DMS 273 (cell line): ENCODE measurements at regions not wholly inside any gene's neighbourhood (a gene's known extent, or its start where the extent isn't known, plus 50 kb on each side); places are given as distances from the start of the nearest gene placed in this dataset.
A peak's percentile ranks its signal among the peaks of the same experiment; 100 is the strongest.
"Not testable (repeated sequence)": the region's sequence is repeated elsewhere in the genome, so short reads cannot be mapped to it uniquely, and the experiment has no call there.

Experiments
- DNase-seq: peaks from one replicate; lab custom pipeline; 2025; ENCODE audit not compliant: unreplicated experiment; lab: John Stamatoyannopoulos, UW

DNA sequence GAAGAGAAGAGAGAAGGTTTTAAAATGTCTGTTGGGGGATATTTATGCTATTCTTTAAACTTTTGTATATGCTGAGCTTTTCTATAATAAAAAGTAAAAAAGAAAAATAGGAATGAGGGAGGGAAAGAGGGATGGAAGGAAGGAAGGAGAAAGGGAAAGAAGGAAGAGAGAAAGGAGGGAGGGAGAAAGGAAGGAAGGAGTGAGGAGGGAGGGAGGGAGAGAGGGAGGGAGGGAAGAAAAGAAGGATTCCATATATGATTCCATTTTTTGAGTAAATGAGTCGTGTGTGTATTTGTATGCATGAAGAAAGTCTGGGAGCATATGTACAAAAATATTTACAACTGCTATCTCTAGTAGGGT is 120.9 kb upstream of the ZBTB40 start:
- no peak for DNase-seq

DNA sequence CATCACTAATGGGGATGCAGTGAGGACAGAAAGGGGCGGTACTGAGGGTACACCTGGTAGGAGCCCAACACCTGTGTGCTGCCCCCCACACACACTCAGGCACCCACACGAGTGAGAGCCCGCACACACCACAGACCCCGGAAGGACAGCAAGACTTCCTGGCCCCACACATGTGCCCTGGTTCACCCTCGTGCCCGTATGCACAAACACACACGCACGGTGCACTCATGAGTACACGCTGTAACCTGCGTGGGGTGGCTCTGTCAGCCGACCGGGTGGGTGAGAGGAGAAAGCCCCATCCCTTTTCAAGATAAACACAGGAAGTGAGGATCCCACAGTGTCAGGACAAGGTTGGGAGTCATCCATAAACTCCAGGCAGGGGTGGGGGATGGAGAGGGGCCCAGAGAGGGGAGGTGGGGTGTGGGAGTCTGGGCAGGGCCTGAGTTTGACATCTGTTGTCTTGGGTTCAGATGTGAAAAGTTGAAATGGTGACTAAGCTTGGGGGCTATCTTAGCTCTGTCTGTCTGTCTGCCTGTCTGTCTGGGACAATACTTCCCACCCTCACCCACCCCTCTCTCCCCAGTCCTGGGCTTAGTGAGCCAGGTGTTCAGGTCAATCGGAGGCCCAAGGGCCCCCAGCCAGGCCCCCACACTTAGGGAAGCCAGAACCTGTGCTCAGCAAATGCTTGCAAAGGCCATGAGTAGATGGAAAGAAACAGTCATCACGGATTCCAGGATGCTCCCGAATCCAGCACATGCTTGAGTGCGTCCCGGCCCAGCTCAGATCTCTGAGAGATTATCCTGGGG is 119.8 kb upstream of the ZBTB40 start:
- DNase-seq: no peak

DNA sequence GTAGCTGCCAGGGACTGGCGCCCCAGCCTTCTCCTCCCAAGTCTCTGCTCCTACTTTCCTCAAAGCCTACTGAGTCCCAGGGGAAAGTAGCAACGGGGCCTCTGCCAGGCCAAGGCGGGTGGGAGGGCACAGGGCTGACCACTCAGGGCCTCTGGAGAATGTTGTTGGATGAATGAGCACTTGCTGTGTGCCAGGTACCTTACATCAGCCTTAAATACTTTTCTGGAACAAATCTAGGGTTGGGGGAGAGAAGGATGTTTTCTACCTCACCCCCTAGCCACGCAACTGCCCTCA is 119.3 kb upstream of the ZBTB40 start:
- DNase-seq: no peak

DNA sequence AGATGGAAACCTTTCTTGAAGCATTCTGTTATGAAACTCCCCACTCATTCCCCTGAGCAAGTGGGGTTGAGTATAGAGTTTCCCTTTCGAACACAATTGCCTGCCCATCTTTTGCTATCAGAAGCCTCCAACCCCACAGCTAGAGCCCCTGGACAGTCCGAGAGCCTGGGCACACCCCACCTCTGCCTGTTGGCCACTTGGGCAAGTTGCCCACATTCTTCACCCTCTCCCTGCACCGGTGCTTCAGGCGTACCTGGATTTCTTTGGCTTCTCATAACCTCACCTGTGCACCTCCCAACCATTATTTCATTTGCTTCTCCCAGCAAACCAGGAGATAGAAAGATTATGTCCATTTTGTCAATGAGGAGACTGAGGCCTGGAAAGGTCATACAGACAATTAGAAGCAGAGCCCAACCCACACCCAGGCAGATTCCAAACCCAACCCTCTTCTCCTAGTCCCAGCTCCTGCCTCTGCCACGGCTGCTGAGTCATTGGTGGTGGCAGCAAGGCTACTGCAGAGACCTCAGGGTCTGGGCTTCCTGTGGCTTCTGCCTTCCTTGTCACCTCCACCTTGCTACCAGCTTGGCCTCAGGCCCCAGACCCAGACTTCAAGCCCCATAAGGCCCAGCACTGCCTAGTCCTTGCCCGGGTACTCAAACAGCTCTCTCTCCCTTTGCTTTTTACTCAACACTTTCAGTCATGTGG is 118.7 kb upstream of the ZBTB40 start:
- no peak for DNase-seq

DNA sequence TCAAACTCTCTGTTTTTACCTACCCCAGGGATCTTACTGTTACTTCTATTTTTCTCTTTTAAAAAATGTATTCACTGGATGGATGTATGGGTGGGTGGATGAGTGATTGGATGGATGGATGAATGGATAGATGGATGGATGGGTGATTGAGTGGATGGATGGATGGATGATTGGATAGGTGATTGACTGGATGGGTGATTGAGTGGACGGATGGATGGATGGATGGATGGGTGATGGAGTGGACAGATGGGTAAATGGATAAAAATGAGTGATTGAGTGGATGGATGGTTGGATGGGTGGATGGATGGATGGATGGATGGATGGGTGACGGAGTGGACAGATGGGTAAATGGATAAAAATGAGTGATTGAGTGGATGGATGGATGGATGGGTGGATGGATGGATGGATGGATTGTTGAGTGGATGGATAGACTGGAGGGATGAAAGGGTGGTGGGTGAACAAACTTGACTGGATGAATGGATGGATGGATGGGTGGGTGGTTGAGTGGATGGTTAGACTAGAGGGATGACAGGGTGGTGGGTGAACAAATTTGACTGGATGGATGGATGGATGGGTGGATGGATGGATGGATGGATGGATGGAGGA is 118.0 kb upstream of the ZBTB40 start:
- DNase-seq: no peak

DNA sequence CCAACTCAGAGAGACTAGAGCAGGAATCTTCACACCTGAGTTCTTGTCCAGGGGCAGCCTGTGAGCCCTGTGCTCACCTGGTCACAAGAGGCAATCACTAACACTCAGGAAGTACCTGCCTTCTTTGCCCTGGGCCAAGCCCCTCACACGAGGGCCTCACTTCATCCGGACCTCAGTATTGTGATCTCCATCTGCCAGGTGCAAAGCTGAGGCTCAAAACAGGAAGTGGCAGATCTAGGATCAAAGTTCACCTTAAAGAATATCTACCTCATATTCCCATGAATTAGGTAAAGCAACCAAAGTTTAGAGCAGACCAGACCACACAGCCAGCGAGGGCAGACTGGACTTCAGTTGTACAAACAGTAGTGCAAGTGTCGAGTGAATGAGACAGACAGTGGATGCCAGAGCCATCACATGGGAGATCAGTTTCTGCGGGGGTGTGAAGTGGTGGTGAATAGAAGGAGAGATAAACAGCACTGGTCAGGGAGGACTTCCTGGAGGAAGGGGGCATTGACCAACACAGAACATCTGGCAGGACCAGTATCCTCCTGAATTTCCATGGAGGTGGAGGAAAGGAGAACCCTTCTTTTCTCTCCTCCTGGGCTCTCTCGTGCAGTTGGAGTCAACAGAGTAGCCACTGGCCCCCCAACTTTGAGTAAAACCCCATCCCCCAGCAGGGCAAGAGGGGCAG is 116.6 kb upstream of the ZBTB40 start:
- DNase-seq: no peak

DNA sequence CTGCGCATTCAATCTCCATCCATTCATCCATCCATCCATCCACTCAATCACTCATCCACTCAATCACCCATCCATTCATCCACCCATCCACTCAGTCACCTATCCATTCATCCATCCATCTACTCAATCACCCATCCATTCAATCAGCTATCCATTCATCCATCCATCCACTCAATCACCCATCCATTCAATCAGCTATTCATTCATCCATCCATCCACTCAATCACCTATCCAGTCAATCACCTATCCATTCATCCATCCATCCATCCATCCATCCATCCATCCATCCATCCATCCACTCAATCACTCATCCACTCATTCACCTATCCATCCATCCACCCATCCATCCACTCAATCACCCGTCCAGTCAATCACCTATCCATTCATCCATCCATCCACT is 115.4 kb upstream of the ZBTB40 start:
- DNase-seq: not testable (repeated sequence)

DNA sequence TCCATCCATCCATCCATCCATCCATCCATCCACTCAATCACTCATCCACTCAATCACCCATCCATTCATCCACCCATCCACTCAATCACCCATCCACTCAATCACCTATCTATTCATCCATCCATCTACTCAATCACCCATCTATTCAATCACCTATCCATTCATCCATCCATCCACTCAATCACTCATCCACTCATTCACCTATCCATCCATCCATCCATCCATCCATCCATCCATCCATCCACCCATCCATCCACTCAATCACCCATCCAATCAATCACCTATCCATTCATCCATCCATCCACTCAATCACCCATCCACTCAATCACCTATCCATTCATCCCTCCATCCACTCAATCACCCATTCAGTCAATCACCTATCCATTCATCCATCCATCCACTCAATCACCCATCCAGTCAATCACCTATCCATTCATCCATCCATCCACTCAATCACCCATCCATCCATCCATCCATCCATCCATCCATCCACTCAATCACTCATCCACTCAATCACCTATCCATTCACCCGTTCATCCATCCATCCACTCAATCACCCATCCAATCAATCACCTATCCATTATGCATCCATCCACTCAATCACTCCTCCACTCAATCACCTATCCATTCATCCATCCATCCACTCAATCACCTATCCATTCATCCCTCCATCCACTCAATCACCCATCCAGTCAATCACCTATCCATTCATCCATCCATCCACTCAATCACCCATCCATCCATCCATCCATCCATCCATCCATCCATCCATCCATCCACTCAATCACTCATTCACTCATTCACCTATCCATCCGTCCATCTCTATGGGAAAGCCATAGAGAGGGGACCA is 114.7 kb upstream of the ZBTB40 start:
- not testable (repeated sequence) for DNase-seq

DNA sequence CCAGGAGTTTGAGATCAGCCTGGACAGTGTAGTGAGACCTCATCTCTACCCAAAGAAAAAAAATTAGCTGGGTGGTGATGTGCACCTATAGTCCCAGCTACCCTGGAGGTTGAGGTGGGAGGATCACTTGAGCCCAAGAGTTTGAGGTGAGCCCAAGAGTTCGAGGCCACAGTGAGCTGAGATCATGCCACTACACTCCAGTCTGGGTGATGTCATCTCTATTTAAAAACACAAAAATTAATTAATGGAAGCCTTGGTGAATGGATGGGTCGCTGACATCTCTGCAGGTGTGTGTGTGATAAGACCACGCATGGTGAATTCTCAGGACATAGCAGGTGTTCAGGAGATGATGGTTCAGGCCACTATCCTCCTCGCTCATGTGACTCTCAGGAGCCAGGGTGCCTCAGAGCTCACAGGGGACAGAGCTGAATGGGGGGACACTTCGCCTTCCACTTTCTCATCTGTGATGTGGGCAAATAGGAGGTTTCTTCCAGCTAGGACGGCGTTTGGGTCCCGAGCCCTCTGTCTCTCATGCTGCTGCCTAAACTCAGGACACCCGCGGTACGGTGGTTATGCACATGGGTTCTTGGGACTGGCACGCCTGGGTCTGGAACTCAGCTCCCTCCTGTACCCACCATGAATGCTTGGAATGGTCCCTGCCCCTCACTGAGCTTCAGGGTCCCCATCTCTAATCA is 113.4 kb upstream of the ZBTB40 start:
- no peak for DNase-seq

DNA sequence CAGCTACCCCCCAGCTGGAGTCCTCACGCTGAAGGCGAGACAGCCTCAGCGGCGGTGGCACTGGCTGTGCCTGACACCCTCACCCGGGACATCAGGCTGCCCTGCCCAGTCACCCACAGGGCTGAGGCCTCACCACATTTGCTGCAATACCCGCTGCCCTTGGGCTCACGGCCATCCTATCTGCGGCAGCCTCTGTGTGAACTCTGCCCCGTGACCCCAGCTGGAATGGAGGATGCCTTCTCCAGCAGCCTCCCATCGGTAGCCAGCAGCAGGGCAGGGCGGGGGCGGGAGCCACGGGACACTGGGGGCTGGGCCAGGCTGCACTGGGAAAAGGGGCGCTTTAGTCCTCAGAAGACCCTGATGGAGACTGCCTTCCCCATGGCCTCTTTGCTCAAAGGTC is 112.4 kb upstream of the ZBTB40 start:
- DNase-seq: no peak

DNA sequence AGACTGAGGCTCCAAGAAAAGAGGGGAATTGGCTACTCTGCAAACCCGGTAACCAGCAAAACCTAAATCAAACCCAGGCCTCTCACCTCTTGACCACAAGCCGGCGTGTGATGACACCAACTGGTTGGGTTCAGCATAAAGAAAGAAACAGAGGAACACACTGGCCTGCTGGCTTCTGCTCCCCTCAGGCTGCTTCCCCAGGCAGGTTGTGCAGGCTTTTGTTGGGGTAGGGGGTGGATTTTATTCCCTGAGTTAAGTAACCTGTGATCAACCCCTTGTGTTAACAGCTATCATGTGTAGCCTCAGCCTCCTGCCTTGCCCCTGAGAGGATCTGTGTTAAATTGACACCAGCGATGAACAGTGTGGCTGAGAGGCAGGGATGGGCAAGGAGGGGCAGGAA is 111.6 kb upstream of the ZBTB40 start:
- no peak for DNase-seq

DNA sequence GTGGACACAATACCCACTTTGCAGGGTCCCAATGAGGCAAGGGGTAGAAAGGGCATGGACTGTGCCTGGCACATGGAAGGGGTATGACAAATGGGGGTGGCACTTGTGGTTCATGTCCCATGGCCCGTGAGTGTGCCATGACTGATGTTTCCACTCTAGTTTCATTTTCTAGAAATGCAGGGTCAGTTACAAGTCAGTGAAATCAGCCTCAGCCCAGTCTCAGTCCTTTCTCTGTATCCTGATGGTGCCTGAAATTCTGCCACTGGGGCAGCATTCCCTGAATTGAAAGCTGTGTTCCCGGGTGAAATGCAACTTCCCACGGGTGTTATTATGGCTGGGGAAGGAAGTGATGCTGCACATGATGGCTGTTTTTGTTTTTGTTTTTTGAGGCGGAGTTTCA is 110.8 kb upstream of the ZBTB40 start:
- no peak for DNase-seq

DNA sequence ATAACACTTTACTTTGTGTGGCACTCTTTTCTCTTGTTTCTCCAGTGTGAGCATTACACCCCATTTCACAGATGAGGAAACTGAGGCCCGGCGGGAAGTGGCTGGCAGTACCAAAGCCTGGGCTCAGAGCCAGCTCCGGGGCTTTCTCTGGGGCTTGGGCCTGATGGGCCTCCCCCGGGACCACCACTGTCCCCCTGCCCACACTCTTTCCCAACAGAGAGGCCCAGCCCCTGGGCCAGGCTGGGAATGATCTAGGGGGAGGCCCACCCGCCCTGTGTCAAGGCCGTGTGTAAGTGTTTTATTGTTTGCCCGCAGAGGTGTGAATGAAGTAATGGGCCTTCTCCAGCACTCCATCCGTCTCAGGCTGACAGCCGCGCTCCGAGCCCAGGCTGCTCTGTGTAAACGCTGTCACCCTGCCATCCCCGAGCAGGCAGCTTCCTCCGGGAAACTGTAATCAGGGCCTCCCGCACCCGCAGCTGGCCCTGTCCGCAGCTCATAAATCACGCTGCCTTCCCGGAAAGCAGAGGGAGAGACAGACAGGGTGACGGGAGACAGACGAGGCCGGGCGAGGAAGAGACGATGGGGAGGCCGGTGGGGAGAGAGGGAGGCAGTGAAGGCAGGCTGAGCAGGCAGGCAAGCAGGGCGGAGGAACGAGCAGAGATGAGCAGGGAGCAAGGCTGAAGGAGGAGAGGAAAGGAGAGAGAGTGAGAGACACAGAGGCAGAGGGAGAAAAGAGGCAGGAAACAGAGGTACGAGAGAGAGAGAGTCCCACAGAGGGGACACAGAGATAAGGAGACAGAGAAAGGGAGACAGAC is 109.7 kb upstream of the ZBTB40 start:
- DNase-seq: peak; percentile 86

DNA sequence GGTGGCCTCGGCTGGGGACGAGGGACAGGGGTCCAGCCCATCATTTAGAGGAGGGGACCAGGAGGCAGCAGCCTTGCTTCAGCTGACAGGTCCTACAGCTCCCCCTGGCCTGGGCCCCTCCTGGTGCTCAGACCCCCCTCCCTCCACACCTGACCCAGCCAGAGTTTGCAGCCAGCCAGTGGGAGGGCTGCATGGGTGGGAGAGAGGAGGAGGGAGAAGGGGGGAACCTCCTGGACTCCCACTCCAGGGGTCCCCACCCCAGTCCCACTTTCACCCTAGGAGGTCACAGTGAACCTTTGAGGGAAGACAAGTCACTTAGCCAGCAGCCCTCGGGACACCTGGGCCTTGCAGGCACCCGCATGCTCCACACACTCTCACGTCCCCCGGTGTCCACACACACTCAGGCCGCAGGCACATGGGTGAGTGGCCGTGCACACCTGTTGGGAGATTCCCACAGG is 108.9 kb upstream of the ZBTB40 start:
- DNase-seq: no peak

DNA sequence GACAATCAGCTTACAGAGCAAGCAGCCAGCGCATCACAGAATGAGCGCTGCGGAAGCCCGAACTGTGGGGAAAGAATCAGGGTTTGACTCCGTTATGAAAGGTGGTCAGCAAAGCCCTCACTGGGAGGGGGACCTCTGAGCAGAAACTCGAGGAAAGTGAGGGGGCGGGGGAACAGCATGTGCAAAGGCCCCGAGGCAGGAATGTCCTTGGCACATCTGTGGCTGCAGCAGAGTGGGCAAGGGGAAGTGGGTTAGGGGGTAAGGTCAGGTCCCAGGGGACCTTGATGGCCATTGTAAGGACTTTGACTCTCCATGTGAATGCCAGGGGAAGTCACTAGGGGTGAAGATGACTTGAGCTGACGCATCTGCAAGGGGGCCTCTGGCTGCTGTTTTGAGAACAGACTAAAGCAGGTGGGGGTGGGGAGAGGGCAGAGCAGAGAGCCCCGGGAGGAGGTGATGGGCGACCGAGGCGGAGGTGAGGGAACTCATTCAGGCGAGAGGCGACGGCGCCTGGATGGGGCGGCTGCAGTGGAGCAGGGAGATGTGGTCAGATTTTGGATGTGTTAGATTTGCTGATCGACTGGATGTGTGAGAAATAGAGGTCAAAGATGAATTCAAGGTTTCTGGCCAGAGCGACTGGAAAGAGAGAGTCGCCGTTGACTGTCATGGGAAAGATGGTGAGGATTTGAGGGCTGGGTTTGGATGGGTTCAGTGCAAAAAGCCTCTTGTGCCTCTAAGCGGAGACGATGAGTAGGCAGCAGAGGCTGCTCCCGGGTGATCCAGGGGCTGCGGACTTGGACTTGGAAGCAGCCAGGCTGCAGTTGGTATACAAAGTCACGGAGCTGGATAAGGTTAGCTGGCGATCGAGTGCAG is 108.0 kb upstream of the ZBTB40 start:
- DNase-seq: no peak

DNA sequence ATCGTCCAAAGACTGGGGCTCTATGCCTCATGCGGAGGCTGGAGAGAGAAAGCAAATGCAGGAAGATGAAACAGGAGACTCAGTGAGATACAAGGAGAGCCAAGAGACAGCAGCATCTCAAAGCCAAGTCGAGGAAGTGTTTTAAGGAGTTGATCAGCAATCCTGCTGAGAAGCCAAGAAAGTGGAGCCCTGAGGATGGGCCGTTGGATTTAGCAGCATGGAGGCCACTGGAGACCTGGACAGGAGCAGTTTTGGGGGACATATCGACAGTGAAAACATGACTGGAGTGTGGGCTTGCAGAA is 107.4 kb upstream of the ZBTB40 start:
- no peak for DNase-seq

DNA sequence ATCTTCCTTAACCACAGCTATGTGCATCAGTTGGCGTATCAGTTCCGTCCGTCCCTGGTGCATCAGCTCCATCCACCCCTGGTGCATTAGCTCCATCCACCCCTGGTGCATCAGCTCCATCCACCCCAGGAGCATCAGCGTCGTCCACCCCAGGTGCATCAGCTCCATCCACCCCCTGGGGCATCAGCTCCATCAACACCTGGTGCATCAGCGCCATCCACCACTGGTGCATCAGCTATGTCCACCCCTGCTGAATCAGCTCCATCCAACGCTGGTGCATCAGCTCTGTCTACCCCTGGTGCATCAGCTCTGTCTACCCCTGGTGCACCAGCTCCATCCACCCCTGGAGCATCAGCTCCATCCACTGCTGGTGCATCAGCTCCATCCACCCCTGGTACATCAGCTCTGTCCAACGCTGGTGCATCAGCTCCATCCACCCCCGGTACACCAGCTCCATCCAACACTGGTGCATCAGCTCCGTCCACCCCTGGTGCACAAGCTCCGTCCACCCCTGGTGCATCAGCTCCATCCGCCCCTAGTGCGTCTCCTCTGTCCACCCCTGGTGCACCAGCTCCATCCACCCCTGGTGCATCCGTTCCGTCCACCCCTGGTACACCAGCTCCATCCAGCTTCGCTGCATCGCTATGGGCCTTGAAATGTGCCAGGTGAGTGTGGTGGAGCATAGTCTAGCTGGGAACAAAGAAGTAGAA is 106.6 kb upstream of the ZBTB40 start:
- no peak for DNase-seq
